ENCODE measurements at regions not wholly inside any gene's neighbourhood (a gene's known extent, or its start where the extent isn't known, plus 50 kb on each side); places are given as distances from the start of the nearest gene placed in this dataset.

DNA sequence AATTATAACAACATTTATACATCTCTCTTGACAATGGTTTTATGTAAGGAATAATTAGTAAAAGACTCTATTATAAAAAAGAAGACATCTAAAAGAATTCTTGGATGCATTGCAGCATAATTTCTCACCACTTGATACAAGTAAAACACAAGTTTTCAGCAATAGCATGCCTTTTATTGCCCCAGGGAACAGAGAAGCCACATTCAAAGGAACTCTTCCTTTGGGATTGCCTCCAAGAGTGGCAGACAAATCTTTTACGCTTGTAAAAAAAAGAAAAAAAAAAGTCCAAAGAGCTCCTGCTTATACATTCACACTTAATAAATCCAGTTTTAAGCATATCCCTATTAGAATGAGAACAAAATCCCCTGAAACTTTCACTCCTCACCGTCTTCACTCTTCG lies 2357.8 kb upstream of the PCDH20 start:
- TF ChIP-seq, protein P1, sequence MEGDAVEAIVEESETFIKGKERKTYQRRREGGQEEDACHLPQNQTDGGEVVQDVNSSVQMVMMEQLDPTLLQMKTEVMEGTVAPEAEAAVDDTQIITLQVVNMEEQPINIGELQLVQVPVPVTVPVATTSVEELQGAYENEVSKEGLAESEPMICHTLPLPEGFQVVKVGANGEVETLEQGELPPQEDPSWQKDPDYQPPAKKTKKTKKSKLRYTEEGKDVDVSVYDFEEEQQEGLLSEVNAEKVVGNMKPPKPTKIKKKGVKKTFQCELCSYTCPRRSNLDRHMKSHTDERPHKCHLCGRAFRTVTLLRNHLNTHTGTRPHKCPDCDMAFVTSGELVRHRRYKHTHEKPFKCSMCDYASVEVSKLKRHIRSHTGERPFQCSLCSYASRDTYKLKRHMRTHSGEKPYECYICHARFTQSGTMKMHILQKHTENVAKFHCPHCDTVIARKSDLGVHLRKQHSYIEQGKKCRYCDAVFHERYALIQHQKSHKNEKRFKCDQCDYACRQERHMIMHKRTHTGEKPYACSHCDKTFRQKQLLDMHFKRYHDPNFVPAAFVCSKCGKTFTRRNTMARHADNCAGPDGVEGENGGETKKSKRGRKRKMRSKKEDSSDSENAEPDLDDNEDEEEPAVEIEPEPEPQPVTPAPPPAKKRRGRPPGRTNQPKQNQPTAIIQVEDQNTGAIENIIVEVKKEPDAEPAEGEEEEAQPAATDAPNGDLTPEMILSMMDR (IDR thresholded peaks at IDR 0.05) = no peak
- TF ChIP-seq ESRRA (CRISPR knock-in tag; IDR thresholded peaks at IDR 0.05; ENCODE audit: borderline replicate concordance) (no peak), NFE2L1 (CRISPR knock-in tag; IDR thresholded peaks at IDR 0.05) (no peak), PREB (CRISPR knock-in tag; IDR thresholded peaks at IDR 0.05; ENCODE audit: borderline replicate concordance) (no peak), TCF7 (CRISPR knock-in tag; IDR thresholded peaks at IDR 0.05; ENCODE audit: low read depth) (no peak), MAX (CRISPR knock-in tag; IDR thresholded peaks at IDR 0.05) (no peak), MXD4 (CRISPR knock-in tag; IDR thresholded peaks at IDR 0.05; ENCODE audit: borderline replicate concordance) (no peak), SP1 (CRISPR knock-in tag; conservative IDR thresholded peaks at IDR 0.05) (no peak), FOXJ3 (CRISPR knock-in tag; IDR thresholded peaks at IDR 0.05; ENCODE audit: borderline replicate concordance) (no peak)
